Stimulated activated CD4-positive, alpha-beta T cell treated with anti-CD3 and anti-CD28 coated beads, Interleukin-2, amount 100 ng/mL, for 24 hours (primary cell): ENCODE measurements at regions not wholly inside any gene's neighbourhood (a gene's known extent, or its start where the extent isn't known, plus 50 kb on each side); places are given as distances from the start of the nearest gene placed in this dataset.
"Not testable (repeated sequence)": the region's sequence is repeated elsewhere in the genome, so short reads cannot be mapped to it uniquely, and the experiment has no call there.

Source experiments
- DNase-seq, 2 donors: peaks; one replicate each; pipeline ENCODE4 v3.0.0-alpha.2; 2020

GRCh38 chr13:22871231-22871630, 309.5 kb upstream of the SGCG start:
- no peak for DNase-seq

- no peak for DNase-seq
Observed at GRCh38 chr13:22874839-22875238, 305.9 kb upstream of the SGCG start.

- DNase-seq = no peak
Observed at GRCh38 chr13:22877421-22877820, 303.4 kb upstream of the SGCG start.

- no peak for DNase-seq
Observed at GRCh38 chr13:22880741-22881720, 299.7 kb upstream of the SGCG start.

GRCh38 chr13:22881721-22882608, 298.8 kb upstream of the SGCG start:
- not testable (repeated sequence) for DNase-seq

GRCh38 chr13:22883262-22883840, 297.4 kb upstream of the SGCG start:
- DNase-seq = no peak

- DNase-seq = no peak
Observed at GRCh38 chr13:22883956-22884355, 296.8 kb upstream of the SGCG start.

- not testable (repeated sequence) for DNase-seq
Observed at GRCh38 chr13:22886061-22886460, 294.7 kb upstream of the SGCG start.

- not testable (repeated sequence) for DNase-seq
Observed at GRCh38 chr13:22889376-22889775, 291.4 kb upstream of the SGCG start.

- DNase-seq = no peak
Observed at GRCh38 chr13:22893204-22893603, 287.6 kb upstream of the SGCG start.

- no peak for DNase-seq
Observed at GRCh38 chr13:22893777-22894176, 287.0 kb upstream of the SGCG start.

GRCh38 chr13:22897571-22898314, 283.0 kb upstream of the SGCG start:
- no peak for DNase-seq

- DNase-seq = not testable (repeated sequence)
Observed at GRCh38 chr13:22900416-22900951, 280.3 kb upstream of the SGCG start.

- no peak for DNase-seq
Observed at GRCh38 chr13:22903301-22903700, 277.5 kb upstream of the SGCG start.

GRCh38 chr13:22903925-22904324, 276.9 kb upstream of the SGCG start:
- no peak for DNase-seq

- DNase-seq = no peak
Observed at GRCh38 chr13:22915442-22916082, 265.2 kb upstream of the SGCG start.

- not testable (repeated sequence) for DNase-seq
Observed at GRCh38 chr13:22916276-22916675, 264.5 kb upstream of the SGCG start.

- DNase-seq = no peak
Observed at GRCh38 chr13:22925881-22926747, 254.7 kb upstream of the SGCG start.

GRCh38 chr13:22926748-22927400, 253.9 kb upstream of the SGCG start:
- no peak for DNase-seq

- not testable (repeated sequence) for DNase-seq
Observed at GRCh38 chr13:22927845-22928244, 252.9 kb upstream of the SGCG start.
